Mesenchymal stem cell (in vitro differentiated cells and primary cell): ENCODE measurements at regions not wholly inside any gene's neighbourhood (a gene's known extent, or its start where the extent isn't known, plus 50 kb on each side); places are given as distances from the start of the nearest gene placed in this dataset.
A peak's percentile ranks its signal among the peaks of the same experiment; 100 is the strongest.

Source experiments
- DNase-seq: peaks from one replicate; pipeline ENCODE4 v3.0.0-alpha.2; 2013
- H2AFZ ChIP-seq: one replicate; pipeline ENCODE4 v1.6.1; 2013; ENCODE audit warnings: low read depth, mild to moderate bottlenecking, control low read depth, inconsistent platforms, low read length, moderate library complexity
- H2AK5ac ChIP-seq: 2 replicates; pipeline ENCODE4 v1.6.1; 2013; ENCODE audit warnings: low read length, moderate library complexity, mild to moderate bottlenecking, inconsistent platforms; ENCODE audit not compliant: severe bottlenecking
- H2BK120ac ChIP-seq: one replicate; pipeline ENCODE4 v1.6.1; 2013; ENCODE audit warnings: low read depth, mild to moderate bottlenecking, inconsistent platforms, low read length, moderate library complexity
- H2BK12ac ChIP-seq, 2 experiments: one replicate each; pipeline ENCODE4 v1.6.1; 2013; ENCODE audit warnings: inconsistent platforms in 2 of 2, low read length in 2 of 2, mild to moderate bottlenecking in 2 of 2, moderate library complexity in 2 of 2, control low read depth in 1 of 2
- H2BK15ac ChIP-seq: one replicate; pipeline ENCODE4 v1.6.1; 2013; ENCODE audit warnings: mild to moderate bottlenecking, low read depth, inconsistent platforms; ENCODE audit not compliant: poor library complexity, severe bottlenecking
- H2BK5ac ChIP-seq: 2 replicates; pipeline ENCODE4 v1.6.1; 2013; ENCODE audit warnings: low read depth, mild to moderate bottlenecking, low read length, control low read depth, inconsistent platforms; ENCODE audit not compliant: poor library complexity, severe bottlenecking
- H3K14ac ChIP-seq, 2 experiments: one replicate each; pipeline ENCODE4 v1.6.1; 2013; ENCODE audit warnings: inconsistent platforms in 2 of 2, low read length in 2 of 2, control low read depth in 1 of 2, mild to moderate bottlenecking in 1 of 2, moderate library complexity in 1 of 2
- H3K18ac ChIP-seq, 2 experiments: one replicate each; pipeline ENCODE4 v1.6.1; 2013; ENCODE audit warnings: inconsistent platforms in 2 of 2, low read length in 2 of 2, control low read depth in 1 of 2, low read depth in 1 of 2, mild to moderate bottlenecking in 1 of 2
- H3K23ac ChIP-seq, 2 experiments: one replicate each; pipeline ENCODE4 v1.6.1; 2013; ENCODE audit warnings: inconsistent platforms in 2 of 2, low read length in 2 of 2, mild to moderate bottlenecking in 2 of 2, moderate library complexity in 2 of 2, control low read depth in 1 of 2
- H3K27ac ChIP-seq: 2 replicates; pipeline ENCODE4 v1.5.1; 2013; ENCODE audit warnings: mild to moderate bottlenecking, moderate library complexity, low read length, control low read depth, inconsistent platforms; ENCODE audit not compliant: poor library complexity, severe bottlenecking
- H3K27me3 ChIP-seq, 2 experiments: 2 replicates each; pipeline versions ENCODE4 v1.6.1 to v1.7.0; 2013; ENCODE audit warnings: low read length in 2 of 2, mild to moderate bottlenecking in 2 of 2, moderate library complexity in 2 of 2, control low read depth in 1 of 2, inconsistent platforms in 1 of 2; ENCODE audit not compliant: control insufficient read depth in 1 of 2, insufficient read depth in 1 of 2
- H3K36me3 ChIP-seq, 2 experiments: 2 replicates each; pipeline versions ENCODE4 v1.6.1 to v1.7.0; 2013; ENCODE audit warnings: low read length in 2 of 2, control low read depth in 1 of 2, inconsistent platforms in 1 of 2, low read depth in 1 of 2, mild to moderate bottlenecking in 1 of 2; ENCODE audit not compliant: insufficient read depth in 2 of 2, control insufficient read depth in 1 of 2
- H3K4ac ChIP-seq, 2 experiments: one replicate each; pipeline ENCODE4 v1.6.1; 2013; ENCODE audit warnings: inconsistent platforms in 2 of 2, low read length in 2 of 2, mild to moderate bottlenecking in 2 of 2, moderate library complexity in 2 of 2, control low read depth in 1 of 2, low read depth in 1 of 2
- H3K4me1 ChIP-seq: 2 replicates; pipeline ENCODE4 v1.6.1; 2013; ENCODE audit warnings: low read depth, low read length, control low read depth; ENCODE audit not compliant: control insufficient read depth, insufficient read depth
- H3K4me2 ChIP-seq: 2 replicates; pipeline ENCODE4 v1.6.1; 2013; ENCODE audit warnings: low read length, mild to moderate bottlenecking, inconsistent platforms; ENCODE audit not compliant: poor library complexity, severe bottlenecking
- H3K4me3 ChIP-seq, 2 experiments: 2 replicates each; pipeline versions ENCODE4 v1.5.1 to v1.7.0; 2013; ENCODE audit warnings: low read length in 2 of 2, mild to moderate bottlenecking in 2 of 2, control low read depth in 1 of 2, low read depth in 1 of 2; ENCODE audit not compliant: insufficient read depth in 1 of 2
- H3K79me1 ChIP-seq: replicated peaks from 2 replicates; pipeline ENCODE4 v1.6.1; 2013; ENCODE audit warnings: mild to moderate bottlenecking, control low read depth, low read length, inconsistent platforms; ENCODE audit not compliant: poor library complexity, severe bottlenecking
- H3K9ac ChIP-seq: 2 replicates; pipeline ENCODE4 v1.7.0; 2013; ENCODE audit warnings: mild to moderate bottlenecking, low read length, moderate library complexity
- H3K9me3 ChIP-seq: 2 replicates; pipeline ENCODE4 v1.7.0; 2013; ENCODE audit warnings: mild to moderate bottlenecking, low read length; ENCODE audit not compliant: control insufficient read depth
- H4K8ac ChIP-seq: one replicate; pipeline ENCODE4 v1.6.1; 2013; ENCODE audit warnings: inconsistent platforms, mild to moderate bottlenecking, low read length, moderate library complexity
- H4K91ac ChIP-seq: one replicate; pipeline ENCODE4 v1.6.1; 2013; ENCODE audit warnings: mild to moderate bottlenecking, low read length, inconsistent platforms
- WGBS: methylation state at CpG from one replicate; pipeline ENCODE4 v1.1.7; 2013; ENCODE audit warnings: mixed read lengths; 5-methylcytosine and 5-hydroxymethylcytosine counted together

DNA sequence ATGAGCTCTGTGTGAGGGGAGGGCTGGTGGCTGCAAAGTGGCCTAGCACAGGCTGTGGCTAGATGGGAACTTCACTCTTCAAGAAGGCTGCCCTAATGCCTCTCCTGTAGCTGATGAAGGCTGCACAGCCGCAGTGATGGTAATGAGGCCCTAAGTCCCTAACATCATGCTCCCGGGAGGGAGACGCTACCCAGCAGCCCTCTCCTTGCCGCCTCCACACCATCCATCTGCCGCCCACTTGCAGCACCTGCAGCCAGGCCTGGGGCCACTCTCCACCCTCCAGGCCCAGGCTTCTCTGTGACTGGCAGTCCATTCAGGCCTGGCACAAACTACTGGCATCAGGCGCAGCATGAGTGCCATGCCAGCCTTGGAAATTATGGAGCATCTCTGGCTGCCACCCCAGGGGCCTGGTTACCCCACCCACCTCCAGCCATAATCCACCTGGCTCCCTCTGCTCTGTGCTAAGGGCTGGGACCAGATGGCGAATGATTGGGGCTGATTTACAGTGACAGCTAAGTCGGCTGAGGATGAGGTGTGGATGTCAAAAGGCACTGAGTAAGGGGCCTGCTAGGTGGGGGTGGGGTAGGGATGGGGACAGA lies 284.2 kb downstream of the LRFN2 start:
- Histone ChIP-seq H2AFZ (no peak overlapping the region), H3K27ac (no peak overlapping the region), H3K4me3 (no peak overlapping the region), H3K27me3 (peaks cover 9 to 21% of the 10 kb centered on the region in 2 experiments), H3K9ac (no peak overlapping the region), H3K79me1 (no peaks in the 10 kb centered on the region), H3K4ac (no peak overlapping the region), H3K9me3 (peaks cover 6% of the 10 kb centered on the region), H3K4me1 (no peaks in the 10 kb centered on the region), H4K8ac (no peak overlapping the region), H4K91ac (no peak overlapping the region), H2BK120ac (no peak overlapping the region), H3K14ac (no peak overlapping the region), H2BK5ac (no peak overlapping the region), H2BK15ac (no peak overlapping the region), H2BK12ac (no peak overlapping the region), H3K36me3 (no peaks in the 10 kb centered on the region), H3K4me2 (no peak overlapping the region), H3K18ac (no peak overlapping the region), H3K23ac (no peak overlapping the region), H2AK5ac (no peak overlapping the region)
- 87% methylated on average over 8 of the region's 8 CpGs for WGBS
- DNase-seq: no peak

- no peak overlapping the region for H3K18ac ChIP-seq
- no peak overlapping the region for H3K9ac ChIP-seq
- peaks cover 0 to 3% of the 10 kb centered on the region in 2 experiments for H3K27me3 ChIP-seq
- no peak overlapping the region for H3K23ac ChIP-seq
- no peak overlapping the region for H2AK5ac ChIP-seq
- WGBS: 70% methylated on average over 6 of the region's 6 CpGs
- H2AFZ ChIP-seq: no peak overlapping the region
- no peak overlapping the region for H3K4me2 ChIP-seq
- peaks cover 9% of the 10 kb centered on the region for H3K9me3 ChIP-seq
- no peaks in the 10 kb centered on the region for H3K36me3 ChIP-seq
- H4K8ac ChIP-seq: no peak overlapping the region
- H3K79me1 ChIP-seq: no peaks in the 10 kb centered on the region
- no peaks in the 10 kb centered on the region for H3K4me1 ChIP-seq
- H3K27ac ChIP-seq: no peak overlapping the region
- no peak overlapping the region for H2BK5ac ChIP-seq
- no peak overlapping the region for H2BK12ac ChIP-seq
- H2BK120ac ChIP-seq: no peak overlapping the region
- no peak overlapping the region for H3K4ac ChIP-seq
- H2BK15ac ChIP-seq: no peak overlapping the region
- no peak for DNase-seq
- no peak overlapping the region for H4K91ac ChIP-seq
- H3K14ac ChIP-seq: no peak overlapping the region
- peak overlapping the region in 1 of 2 experiments; percentile 7 for H3K4me3 ChIP-seq
Measured at GRCh38 chr6:40299681-40300080, 287.5 kb downstream of the LRFN2 start.

DNA sequence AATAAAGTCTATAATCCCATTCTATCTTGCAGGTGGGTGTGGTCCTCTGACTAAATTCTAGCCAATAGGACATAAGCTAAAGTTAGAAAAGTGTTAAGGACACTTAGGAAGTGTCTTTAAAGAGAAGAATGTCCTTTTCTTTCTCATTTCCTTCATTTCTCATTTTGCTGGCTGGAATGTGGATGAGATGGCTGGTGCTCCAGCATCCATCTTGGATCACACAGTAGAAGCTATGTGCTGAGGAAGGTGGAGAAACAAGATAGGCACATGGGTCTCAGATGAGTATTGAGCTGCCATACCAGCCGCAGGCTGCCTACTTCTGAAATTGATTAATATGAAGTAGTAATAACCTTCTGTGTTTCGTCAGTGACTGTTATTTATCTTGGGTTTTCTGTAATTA lies 289.0 kb downstream of the LRFN2 start:
- Histone ChIP-seq H3K14ac (no peak overlapping the region), H3K4me2 (no peak overlapping the region), H3K18ac (no peak overlapping the region), H4K91ac (no peak overlapping the region), H3K4ac (no peak overlapping the region), H3K9ac (no peak overlapping the region), H3K27me3 (peaks cover 0 to 9% of the 10 kb centered on the region in 2 experiments), H3K27ac (no peak overlapping the region), H2AK5ac (no peak overlapping the region), H2BK5ac (no peak overlapping the region), H2BK15ac (no peak overlapping the region), H3K23ac (no peak overlapping the region), H4K8ac (no peak overlapping the region), H2BK12ac (no peak overlapping the region), H3K9me3 (peaks cover 9% of the 10 kb centered on the region), H3K4me3 (no peak overlapping the region), H3K79me1 (no peaks in the 10 kb centered on the region), H2BK120ac (no peak overlapping the region), H3K36me3 (no peaks in the 10 kb centered on the region), H3K4me1 (no peaks in the 10 kb centered on the region), H2AFZ (no peak overlapping the region)
- no peak for DNase-seq
- 83% methylated on average over 2 of the region's 2 CpGs for WGBS

GRCh38 chr6:40295251-40295950 lies 291.8 kb downstream of the LRFN2 start:
- Histone ChIP-seq H3K4me2 (no peak overlapping the region), H2BK5ac (no peak overlapping the region), H3K9ac (no peak overlapping the region), H3K23ac (no peak overlapping the region), H2AFZ (no peak overlapping the region), H3K14ac (no peak overlapping the region), H2BK120ac (no peak overlapping the region), H3K27ac (no peak overlapping the region), H2AK5ac (no peak overlapping the region), H3K4me3 (no peak overlapping the region), H3K27me3 (peaks cover 0 to 25% of the 10 kb centered on the region in 2 experiments), H4K8ac (no peak overlapping the region), H3K18ac (no peak overlapping the region), H3K4me1 (no peaks in the 10 kb centered on the region), H4K91ac (no peak overlapping the region), H3K4ac (no peak overlapping the region), H3K9me3 (peaks cover 9% of the 10 kb centered on the region), H3K79me1 (no peaks in the 10 kb centered on the region), H3K36me3 (no peaks in the 10 kb centered on the region), H2BK15ac (no peak overlapping the region), H2BK12ac (no peak overlapping the region)
- whole genome bisulfite sequencing: 67% methylated on average over 2 of the region's 2 CpGs
- DNase-seq: no peak
